ENCODE measurements at regions not wholly inside any gene's neighbourhood (a gene's known extent, or its start where the extent isn't known, plus 50 kb on each side); places are given as distances from the start of the nearest gene placed in this dataset.

- no peak for DNase-seq (ENCODE audit: low spot score)
- no peak for TF ChIP-seq CTCF (conservative IDR thresholded peaks at IDR 0.05; ENCODE audit: low read depth)
- no peak overlapping the region for H3K27ac ChIP-seq
- POLR2A ChIA-PET (ENCODE audit: low non-redundant PET): no interaction called here
- CTCF ChIA-PET: no interaction called here
Measured at GRCh38 chrX:26954029-26954428, 509.1 kb downstream of the PPP4R3C start.

- POLR2A ChIA-PET (ENCODE audit: low non-redundant PET): no interaction called here
- DNase-seq (ENCODE audit: low spot score): no peak
- TF ChIP-seq CTCF (conservative IDR thresholded peaks at IDR 0.05; ENCODE audit: low read depth): no peak
Measured at GRCh38 chrX:26952213-26952612, 510.9 kb downstream of the PPP4R3C start.

GRCh38 chrX:26927419-26927818, 535.7 kb downstream of the PPP4R3C start:
- CTCF ChIA-PET: no interaction called here
- POLR2A ChIA-PET (ENCODE audit: low non-redundant PET): no interaction called here
- DNase-seq (ENCODE audit: low spot score): no peak
- no peak overlapping the region for H3K27ac ChIP-seq
- no peak for TF ChIP-seq CTCF (conservative IDR thresholded peaks at IDR 0.05; ENCODE audit: low read depth)

More at GRCh38 chrX:26952213-26952612, 510.9 kb downstream of the PPP4R3C start:
- H3K27ac ChIP-seq: no peak overlapping the region
- CTCF ChIA-PET: interaction anchor here (0.6 kb wide), 1 partner anchor 234 kb away, joined by 3 read pairs; no protein-coding TSS in a partner anchor

- ChIA-PET CTCF (no interaction called here), POLR2A (ENCODE audit: low non-redundant PET) (no interaction called here)
- no peak for DNase-seq (ENCODE audit: low spot score)
- TF ChIP-seq CTCF (conservative IDR thresholded peaks at IDR 0.05; ENCODE audit: low read depth): no peak
- no peak overlapping the region for H3K27ac ChIP-seq
Measured at GRCh38 chrX:26925088-26925487, 538.1 kb downstream of the PPP4R3C start.

- POLR2A ChIA-PET (ENCODE audit: low non-redundant PET): no interaction called here
- no peak overlapping the region for H3K27ac ChIP-seq
- no peak for DNase-seq (ENCODE audit: low spot score)
- CTCF ChIA-PET: no interaction called here
- TF ChIP-seq CTCF (conservative IDR thresholded peaks at IDR 0.05; ENCODE audit: low read depth): no peak
Measured at GRCh38 chrX:26922278-26922677, 540.9 kb downstream of the PPP4R3C start.

- ChIA-PET CTCF (no interaction called here), POLR2A (ENCODE audit: low non-redundant PET) (no interaction called here)
- TF ChIP-seq CTCF (conservative IDR thresholded peaks at IDR 0.05; ENCODE audit: low read depth): no peak
- H3K27ac ChIP-seq: no peak overlapping the region
- DNase-seq (ENCODE audit: low spot score): no peak
Measured at GRCh38 chrX:26918631-26919030, 544.5 kb downstream of the PPP4R3C start.

GRCh38 chrX:26916991-26917390, 546.1 kb downstream of the PPP4R3C start:
- no peak for TF ChIP-seq CTCF (conservative IDR thresholded peaks at IDR 0.05; ENCODE audit: low read depth)
- H3K27ac ChIP-seq: no peak overlapping the region
- CTCF ChIA-PET: no interaction called here
- no peak for DNase-seq (ENCODE audit: low spot score)
- POLR2A ChIA-PET (ENCODE audit: low non-redundant PET): no interaction called here

Measured in RWPE1 (cell line).